ENCODE measurements at regions not wholly inside any gene's neighbourhood (a gene's known extent, or its start where the extent isn't known, plus 50 kb on each side); places are given as distances from the start of the nearest gene placed in this dataset.
"Not testable (repeated sequence)": the region's sequence is repeated elsewhere in the genome, so short reads cannot be mapped to it uniquely, and the experiment has no call there.

DNA sequence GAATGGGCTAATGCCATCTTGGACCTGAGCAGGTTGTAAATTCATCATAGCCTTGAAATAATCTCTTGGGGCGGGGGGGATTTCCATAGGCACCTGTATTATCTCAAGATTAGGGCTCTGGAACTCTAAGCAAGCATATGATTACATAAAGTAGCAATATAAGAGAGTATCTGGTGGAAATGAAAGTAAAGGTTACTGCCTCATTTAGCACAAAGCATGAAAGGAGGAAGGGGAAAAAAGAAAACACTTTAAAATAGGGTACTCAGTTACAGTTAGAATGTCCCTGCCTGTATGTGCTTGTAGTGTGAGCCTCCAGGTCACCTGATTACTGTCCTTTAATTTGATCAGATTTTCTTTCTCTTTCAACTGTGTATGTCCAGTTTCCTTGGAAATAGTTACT is 1079.7 kb upstream of the CDH18 start:
- DNase-seq (ENCODE audit: low read depth in 2 of 2), result no peak

DNA sequence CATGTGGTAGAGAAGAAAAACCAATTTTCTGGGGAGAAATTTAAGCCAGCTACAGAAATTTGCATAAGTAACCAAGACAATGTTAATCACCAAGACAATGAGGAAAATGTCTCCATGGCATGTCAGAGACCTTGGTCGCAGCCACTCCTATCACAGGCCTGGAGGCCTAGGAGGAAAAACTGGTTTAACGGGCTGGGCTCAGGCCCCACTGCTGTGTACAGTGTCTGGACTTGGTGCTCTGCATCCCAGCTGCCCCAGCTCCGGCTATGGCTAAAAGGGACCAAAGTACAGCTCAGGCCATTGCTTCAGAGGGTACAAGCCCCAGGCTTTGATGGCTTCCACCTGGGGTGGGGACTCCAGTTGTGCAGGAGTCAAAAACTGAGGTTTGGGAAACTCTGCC is 1075.1 kb upstream of the CDH18 start:
- DNase-seq (ENCODE audit: low read depth in 2 of 2), result no peak

DNA sequence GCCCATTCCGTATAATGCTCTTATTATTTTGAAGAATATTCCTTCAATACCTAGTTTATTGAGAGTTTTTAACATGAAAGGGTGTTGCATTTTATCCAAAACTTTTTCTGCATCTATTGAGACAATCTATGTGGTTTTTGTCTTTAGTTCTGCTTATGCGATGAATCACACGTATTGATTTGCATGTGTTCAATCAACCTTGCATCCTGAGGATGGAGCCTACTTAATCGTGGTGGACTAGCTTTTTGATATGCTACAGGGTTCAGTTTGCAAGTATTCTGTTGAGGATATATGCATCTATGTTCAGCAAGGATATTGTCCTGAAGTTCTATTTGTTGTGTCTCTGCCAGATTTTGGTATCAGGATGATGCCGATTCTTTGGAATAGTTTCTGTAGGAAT is 1070.3 kb upstream of the CDH18 start:
- no peak for DNase-seq (ENCODE audit: low read depth in 2 of 2)

DNA sequence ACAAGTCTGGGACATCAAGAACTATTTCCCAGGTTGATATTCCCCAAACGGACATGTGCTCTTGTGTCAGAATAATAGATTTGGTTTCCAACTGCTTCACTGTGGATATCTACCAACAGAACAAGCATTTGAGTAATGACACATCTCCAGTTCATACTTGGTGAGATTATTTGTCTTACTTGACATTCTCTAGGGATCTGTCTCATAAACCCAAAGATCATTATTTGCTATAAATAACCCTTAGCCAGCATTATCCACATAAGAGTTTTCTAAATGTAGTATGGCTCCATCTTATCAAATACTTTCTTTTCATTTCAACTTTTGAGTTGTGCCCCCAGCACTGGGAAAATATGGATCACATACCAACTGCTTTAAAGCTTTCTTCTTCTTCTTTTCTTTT is 1063.9 kb upstream of the CDH18 start:
- no peak for DNase-seq (ENCODE audit: low read depth in 2 of 2)

DNA sequence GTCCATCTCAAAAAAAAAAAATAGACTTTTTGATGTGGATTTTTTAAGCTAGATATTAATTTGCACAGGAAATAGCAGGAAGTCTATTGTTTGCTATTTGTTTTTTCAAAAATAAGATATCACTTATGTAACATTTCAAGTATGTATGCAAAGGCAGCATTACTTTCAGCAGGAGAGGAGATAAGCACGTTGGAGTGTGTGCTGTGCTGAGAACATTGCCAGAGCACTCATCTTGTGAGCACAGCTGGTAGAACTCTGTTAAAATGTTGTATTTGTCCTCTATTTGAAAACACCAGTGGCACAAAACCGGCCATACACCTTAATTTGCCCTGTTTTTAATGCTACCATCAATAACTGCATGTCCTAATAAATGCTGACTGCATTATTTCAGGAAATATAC is 1061.9 kb upstream of the CDH18 start:
- DNase-seq (ENCODE audit: low read depth in 2 of 2), result no peak

DNA sequence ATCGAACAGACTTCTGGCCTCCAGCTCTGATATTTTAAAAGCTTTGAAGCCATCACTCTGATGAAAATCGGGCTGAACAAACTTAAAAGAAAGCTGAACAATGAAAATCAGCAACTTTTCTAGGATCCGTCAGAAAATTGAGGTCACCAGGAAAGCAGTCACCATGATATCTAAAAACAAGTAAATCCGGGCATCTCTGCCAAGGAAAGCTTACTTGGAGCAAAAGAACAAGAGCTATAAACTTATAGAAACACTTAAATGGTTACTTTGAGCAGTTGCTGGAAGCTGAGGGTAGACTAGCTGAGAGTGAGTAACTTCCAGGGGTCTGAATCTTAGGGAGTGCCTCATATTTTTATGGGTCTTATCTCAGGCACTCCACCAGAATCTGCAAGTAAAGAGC is 1043.0 kb upstream of the CDH18 start:
- DNase-seq (ENCODE audit: low read depth in 2 of 2), result no peak

DNA sequence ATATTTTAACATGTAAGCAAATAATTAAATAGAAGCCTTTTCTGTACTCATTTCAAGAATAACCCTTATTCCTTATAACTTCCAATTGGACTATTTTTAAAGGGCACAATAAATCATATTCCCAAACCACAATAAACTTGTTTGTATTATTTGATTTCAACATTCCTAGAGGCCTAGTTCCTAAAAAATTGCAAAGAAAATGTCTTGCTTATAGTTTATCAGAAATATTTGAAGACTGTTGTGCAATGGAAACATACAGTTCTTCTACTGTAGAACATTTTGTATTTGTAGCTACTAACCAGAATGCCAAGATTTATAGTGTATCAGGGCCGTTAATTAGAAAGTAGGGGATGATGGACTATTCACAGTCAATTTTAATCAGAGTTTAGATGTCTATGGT is 1037.0 kb upstream of the CDH18 start:
- DNase-seq (ENCODE audit: low read depth in 2 of 2), result no peak

DNA sequence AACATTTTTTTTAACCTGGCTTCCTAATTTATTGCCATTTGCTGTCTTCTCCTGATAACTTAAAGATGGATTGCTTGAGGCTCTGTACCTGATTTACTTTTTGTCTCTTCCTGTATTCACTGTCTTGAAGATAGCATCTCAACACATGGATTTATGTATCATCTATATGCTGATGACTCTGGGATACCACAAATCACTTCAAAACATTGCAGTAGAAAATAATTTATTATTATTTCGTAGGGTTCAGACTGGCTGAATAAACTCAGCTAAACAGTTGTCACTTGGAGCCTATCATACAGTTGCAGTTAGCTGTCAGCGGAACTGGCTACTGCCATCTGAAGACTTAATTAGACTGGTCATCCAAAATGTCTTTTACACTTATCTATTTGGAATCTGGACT is 1025.2 kb upstream of the CDH18 start:
- no peak for DNase-seq (ENCODE audit: low read depth in 2 of 2)

DNA sequence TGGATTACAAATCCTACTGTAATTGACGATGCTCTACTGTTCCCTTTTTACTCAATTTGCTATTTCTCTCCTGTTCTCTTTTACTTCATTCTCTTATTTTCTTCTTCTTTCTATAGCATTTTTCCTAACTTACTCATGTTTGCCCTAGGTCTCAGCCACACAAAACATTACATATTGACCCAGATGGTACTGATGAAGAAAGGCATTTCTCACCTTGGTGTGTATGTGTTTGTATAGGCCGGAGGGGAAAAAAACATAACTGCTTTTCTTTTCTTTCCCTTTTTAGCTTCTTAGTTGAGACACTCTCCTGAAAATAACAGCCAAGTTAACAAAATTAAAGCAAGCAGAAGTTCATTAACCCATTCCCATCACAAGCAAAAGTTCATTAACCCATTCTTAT is 1019.8 kb upstream of the CDH18 start:
- no peak for DNase-seq (ENCODE audit: low read depth in 2 of 2)

DNA sequence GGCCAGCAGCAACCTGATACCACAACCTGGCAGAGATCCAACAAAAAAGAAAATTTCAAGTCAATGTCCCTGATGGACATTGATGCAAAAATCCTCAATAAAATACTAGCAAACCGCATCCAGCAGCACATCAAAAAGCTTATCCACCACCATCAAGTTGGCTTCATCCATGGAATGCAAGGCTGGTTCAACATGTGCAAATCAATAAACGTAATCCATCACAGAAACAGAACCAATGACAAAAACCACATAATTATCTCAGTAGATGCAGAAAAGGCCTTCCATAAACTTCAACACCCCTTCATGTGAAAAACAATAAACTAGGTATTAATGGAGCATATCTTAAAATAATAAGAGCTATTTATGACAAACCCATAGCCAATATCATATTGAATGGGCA is 1000.9 kb upstream of the CDH18 start:
- not testable (repeated sequence) for DNase-seq (ENCODE audit: low read depth in 2 of 2)

DNA sequence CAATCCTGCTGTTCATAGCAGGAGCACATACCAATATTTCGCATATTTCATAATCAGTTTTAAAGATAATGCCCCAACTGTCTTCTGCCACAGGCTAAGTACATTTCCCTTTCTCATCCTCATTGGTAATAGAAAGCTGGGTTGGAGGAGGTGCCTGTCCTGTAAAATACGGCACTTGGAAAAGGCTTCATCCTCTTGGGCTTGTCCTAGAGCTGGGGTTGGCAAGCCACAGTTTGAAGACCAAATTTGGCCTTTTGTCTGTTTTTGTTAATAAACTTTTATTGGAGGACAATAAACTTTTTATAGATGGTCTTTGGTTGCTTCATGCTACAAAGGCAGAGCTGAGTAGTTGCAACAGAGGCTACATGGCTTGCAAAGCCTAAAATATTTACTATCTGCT is 997.8 kb upstream of the CDH18 start:
- no peak for DNase-seq (ENCODE audit: low read depth in 2 of 2)

DNA sequence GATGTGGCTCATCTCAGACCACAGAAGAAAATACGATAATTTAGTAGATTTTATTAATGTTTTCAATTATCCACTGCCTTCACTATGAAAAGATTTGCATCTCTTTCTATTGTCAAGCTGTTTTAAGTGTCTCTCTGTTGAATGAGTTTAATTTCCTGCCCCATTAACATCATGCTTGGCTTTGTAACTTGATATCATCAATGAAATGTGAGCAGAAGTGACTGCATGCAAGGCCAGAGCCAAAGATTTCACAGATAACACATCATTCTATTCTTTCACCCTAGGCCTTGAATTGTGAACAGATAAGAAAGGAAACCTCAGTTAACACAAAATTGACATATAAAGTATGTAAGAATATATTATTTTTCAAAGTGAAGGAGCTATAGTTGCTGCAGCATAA is 986.4 kb upstream of the CDH18 start:
- DNase-seq (ENCODE audit: low read depth in 2 of 2), result no peak

DNA sequence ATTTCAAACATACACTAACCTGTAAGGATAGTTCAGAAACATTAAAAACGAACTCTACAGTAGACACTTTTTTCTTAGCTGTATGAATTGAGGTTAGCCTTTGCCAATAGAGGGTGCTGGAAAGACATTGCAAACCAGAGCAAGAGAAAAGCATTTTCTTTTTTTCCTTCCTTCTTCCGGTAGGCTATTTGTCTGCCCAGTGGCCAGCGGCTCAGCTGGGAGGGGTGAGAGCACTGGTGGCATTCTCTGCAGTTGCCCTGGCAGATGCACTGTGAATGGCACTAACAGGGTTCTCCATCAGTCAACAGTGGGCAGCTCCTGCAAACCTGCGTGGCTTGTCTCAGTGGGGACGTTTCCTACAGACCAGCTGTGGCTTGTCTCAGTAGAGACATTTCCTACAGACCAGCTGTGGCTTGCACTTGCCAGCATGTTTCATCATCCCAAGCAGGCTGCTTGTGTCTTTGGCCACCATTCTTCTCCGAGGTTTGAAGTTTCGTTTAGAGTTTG is 984.5 kb upstream of the CDH18 start:
- no peak for DNase-seq (ENCODE audit: low read depth in 2 of 2)

DNA sequence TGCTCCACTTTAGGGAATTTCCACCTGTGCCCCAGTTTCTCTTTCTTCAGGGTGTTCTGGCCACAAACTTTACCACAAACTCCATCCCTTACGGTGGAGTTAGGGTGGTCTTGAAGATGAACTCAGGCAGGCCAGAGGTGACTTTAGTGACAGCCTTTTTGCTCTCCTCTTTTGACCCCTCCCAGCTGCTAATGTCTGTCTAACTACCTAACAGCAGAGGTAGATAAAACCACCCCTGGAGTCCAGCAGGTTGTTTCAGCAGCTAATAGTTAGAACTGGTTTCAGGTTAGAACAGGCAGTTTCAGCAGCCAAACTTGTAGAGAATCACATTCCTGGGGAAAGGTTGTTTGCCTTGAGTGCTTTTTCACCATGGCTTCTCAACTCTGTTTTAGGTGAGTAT is 971.3 kb upstream of the CDH18 start:
- DNase-seq (ENCODE audit: low read depth in 2 of 2), result no peak

DNA sequence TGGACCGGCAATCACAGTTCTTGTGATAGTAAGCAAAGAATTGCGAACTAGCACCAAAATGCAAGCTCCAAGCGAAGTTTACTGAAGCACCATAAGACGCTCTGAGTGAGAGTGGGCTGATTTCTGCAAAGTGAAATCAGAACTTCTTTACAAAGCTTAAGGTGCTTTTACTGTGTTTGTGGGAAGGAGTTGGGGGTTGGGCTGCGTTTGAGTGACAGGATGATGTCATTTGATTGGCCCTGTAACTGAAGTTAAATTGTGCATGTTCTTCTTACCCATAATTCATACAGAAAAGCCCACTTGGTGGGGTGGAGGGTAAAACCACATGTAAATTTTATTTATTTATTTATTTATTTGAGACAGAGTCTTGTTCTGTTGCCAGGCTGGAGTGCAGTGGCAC is 970.6 kb upstream of the CDH18 start:
- DNase-seq (ENCODE audit: low read depth in 2 of 2), result no peak

DNA sequence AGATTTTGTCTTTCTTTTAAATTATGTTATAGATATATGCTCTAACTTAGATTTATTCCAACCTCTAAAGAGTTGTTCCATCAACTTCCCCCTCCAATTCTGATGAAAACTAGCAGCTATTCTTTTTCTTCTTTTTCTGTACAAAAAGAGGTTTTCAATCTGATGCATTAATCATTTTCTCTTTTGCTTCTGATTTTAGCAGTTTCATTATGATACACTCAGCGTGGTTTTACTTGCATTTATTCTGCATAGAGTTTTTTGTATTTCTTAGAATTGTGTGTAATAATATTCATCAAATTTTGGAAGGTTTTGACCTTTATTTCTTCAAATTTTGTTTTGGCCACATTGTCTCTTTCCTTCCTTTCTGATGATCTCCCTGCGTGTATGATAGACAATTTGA is 968.1 kb upstream of the CDH18 start:
- DNase-seq (ENCODE audit: low read depth in 2 of 2), result no peak

DNA sequence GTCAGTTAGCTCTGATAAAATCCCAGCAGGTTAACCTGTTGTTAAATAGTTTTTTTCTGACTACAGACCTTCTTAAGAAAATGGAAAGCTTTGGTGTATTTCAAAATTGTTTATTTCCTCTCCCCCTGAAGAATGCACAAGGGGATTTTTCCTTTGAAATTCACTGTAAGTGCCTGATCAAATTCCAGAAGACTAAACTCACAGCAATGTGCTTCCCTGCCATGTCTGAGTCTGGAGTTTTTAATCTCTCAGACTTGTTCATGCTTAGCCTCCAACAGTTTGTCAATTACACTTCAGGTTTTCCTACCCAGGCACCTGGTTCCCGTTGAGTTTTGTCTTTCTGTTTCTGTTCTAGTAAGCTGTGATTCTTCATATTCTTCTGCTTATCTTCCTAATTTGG is 961.6 kb upstream of the CDH18 start:
- no peak for DNase-seq (ENCODE audit: low read depth in 2 of 2)

DNA sequence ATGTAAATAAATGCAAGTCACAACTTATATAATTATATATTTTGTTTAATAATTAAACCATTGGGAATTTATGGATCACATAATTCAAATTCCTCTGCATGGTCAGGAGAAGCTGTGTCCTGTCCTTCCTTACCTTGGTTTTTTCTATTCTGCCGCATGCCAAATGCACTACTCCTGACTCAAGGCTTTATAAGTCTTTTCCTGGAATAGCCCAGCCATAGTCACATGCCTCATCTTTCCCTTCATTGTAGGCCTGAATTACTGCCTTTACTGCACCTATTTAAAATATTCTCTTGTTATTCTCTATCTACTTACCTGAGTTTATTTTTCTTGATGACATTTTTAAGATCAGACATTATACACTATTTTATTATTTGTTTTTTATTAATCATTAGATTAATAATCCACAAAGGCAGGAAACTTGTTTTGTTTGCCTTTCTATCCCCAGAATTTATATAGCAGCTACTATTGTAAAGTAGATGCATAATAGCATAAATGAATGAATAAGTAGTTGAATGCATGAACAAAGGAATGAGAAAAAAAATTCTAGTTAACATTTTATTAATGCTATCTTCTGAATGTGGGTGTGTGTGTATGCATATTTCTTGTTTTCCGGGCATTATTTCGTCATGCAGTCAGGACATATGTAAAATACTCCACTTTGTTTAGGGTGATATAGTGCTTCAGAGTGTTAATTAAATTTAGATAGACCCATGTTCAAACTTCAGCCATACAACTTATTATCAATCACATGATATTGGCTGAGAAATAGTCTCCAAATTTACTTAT is 955.4 kb upstream of the CDH18 start:
- not testable (repeated sequence) for DNase-seq (ENCODE audit: low read depth in 2 of 2)

DNA sequence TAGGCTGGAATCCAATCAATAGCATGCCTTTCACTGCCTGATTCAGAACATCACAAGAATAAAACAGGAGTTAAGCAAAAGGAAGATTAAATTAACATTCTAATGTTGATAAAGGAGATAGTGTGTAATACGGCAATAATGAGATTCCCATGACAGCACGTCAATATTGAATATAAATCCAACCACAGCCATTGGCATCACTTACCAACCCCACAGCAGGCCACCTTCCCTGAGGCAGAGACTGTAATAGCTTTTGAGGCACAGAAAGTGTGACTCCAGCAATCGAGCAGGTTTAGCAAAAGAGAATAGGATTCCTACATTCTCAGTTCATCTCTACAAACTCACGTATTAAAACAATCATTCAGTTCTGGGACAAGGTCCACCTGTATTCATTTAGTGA is 954.6 kb upstream of the CDH18 start:
- not testable (repeated sequence) for DNase-seq (ENCODE audit: low read depth in 2 of 2)

DNA sequence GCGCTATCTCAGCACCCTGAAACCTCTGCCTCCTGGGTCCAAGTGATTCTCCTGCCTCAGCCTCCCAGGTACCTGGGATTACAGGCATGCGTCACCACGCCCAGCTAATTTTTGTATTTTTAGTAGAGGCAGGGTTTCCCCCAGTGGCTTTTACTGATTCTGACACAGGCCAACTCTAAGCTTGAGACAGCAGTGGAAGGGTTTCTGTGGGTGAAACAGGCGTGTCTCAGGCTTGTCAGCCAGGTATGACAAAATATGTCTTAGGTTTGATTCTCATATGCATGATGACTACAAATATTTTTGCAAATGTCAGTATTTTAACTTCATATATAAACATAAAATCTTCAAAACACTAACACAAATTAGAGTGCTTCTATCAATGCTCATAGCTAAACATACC is 952.8 kb upstream of the CDH18 start:
- DNase-seq (ENCODE audit: low read depth in 2 of 2), result not testable (repeated sequence)

DNA sequence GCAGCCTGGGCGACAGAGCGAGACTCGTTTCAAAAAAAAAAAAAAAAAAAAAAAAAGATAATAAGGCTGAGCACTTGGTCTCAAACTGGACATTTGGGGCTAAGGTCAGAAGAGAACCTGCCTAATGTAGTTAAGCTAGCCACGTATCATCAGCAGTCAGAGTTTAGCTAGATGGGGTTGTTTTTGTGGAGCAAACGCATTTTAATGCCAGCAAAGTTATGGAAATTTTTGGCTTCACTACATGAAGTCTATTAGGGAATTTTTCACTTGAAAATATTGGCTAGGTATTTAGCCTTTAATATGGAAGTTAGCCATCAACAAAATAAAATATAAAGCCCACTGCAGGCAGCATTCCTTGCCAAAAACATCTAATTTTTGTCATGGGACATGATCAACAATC is 902.9 kb upstream of the CDH18 start:
- DNase-seq (ENCODE audit: low read depth in 2 of 2), result not testable (repeated sequence)

DNA sequence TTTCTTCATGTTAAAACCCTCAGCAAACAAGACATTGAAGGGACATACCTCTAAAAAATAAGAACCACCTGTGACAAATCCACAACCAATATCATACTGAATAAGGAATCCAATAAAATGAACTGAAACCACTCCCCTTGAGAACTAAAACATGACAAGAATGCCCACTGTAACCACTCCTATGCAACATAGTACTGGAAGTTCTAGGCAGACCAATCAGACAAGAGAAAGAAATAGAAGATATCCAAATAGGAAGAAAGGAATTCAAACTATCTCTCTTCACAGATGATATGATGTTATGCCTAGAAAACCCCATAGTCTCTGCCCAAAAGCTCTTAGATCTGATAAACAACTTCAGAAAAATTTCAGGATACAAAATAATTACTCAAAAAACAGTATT is 887.7 kb upstream of the CDH18 start:
- not testable (repeated sequence) for DNase-seq (ENCODE audit: low read depth in 2 of 2)

DNA sequence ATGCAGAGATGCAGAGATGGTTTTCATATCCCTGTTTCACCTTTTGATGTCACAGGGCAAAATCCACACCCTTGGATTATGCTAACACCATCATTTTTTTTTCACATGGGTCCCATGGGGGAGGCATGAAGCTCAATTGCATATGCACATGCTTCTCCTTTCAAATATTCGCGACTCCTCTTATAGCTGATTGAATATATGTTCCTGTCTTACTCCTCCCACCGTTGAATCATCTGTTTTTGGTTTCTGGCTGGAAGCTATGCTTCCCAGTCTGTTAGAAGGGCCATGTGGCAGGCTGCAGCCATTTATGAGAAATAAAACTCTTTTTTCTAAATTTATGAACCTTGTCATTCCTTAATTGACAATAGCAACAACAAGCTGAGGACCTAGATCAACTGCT is 877.9 kb upstream of the CDH18 start:
- DNase-seq (ENCODE audit: low read depth in 2 of 2), result not testable (repeated sequence)

DNA sequence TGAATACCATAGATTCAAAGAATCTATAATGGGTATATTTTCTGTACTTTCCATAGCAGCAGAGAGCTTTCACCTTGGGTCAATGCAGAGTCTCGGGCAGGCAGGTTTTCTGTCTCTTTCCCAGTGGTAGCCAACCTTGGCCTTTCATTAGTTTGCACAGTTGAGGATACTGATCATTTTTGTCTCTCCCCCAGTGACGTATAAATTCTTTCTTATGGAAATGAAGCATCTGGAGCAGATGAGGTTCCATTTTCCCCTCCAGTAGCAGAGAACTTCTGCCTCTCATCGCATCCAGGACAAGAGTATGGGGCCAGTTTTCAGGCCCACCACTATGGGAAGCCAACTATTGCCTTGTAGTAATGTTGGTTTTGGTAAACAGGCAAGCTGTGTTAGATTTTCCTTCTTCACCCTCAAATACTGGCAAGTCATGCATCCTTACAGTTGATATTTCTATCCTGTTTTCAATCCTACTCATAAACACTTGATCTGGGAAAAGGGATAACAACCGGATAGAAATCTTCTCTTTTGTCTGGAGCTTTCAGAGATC is 845.2 kb upstream of the CDH18 start:
- DNase-seq (ENCODE audit: low read depth in 2 of 2), result no peak

Measured in fibroblast of skin of left quadriceps (primary cell).